ENCODE measurements at regions not wholly inside any gene's neighbourhood (a gene's known extent, or its start where the extent isn't known, plus 50 kb on each side); places are given as distances from the start of the nearest gene placed in this dataset.

DNA sequence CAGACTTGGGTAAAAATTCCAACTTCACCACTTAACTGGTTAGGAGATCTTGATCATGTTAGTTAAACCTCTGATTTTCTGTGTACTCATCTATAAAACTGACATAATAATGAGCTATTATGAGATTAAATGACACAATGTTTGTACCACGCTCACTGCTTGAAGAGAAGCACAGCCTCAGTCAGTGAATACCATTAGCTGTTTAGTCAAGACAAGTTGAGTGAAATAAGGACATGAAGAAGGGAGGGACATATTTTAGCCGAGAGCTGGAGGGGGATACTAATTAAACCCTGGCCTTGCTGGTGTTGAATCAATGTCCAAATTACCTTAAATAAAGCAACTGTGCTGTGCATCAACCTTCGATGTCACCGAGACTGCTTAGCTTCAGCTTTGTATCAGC is 105.1 kb upstream of the TOX3 start:
- no peak overlapping the region for H3K27ac ChIP-seq (ENCODE audit: low read depth, low read length)
- no peaks in the 10 kb centered on the region for H3K27me3 ChIP-seq (ENCODE audit: control insufficient read depth, insufficient read depth, low read length)
- peaks cover 12% of the 10 kb centered on the region for H3K4me1 ChIP-seq (ENCODE audit: control insufficient read depth, insufficient read depth, low read length)
- no peak overlapping the region for H3K9ac ChIP-seq (ENCODE audit: low read length)
- no peak overlapping the region for H3K4me3 ChIP-seq (ENCODE audit: low read depth, low read length)
- H3K36me3 ChIP-seq (ENCODE audit: control insufficient read depth, insufficient read depth, low read length), result no peaks in the 10 kb centered on the region
- no peaks in the 10 kb centered on the region for H3K9me3 ChIP-seq (ENCODE audit: control insufficient read depth, insufficient read depth, low read depth, low read length)

DNA sequence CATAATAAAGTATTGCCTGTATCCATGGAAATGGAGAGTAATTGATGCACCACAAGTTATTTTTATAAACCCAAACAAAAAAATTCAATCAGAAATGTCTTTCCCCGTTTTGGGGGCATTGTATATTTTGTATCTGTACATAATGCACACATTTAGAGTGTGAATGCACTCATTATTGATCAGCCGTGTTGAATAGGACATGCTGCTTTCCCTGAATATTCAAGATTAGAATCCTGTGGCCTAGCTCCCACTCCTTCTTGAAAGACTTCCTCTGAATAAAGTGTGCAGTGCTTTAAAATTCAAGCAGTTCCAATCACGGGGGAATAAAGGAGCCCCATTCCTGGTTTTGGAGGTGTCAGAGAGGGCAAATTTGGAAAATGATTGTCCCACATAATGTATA is 103.8 kb upstream of the TOX3 start:
- Histone ChIP-seq H3K27me3 (ENCODE audit: control insufficient read depth, insufficient read depth, low read length) (no peaks in the 10 kb centered on the region), H3K9me3 (ENCODE audit: control insufficient read depth, insufficient read depth, low read depth, low read length) (no peaks in the 10 kb centered on the region), H3K36me3 (ENCODE audit: control insufficient read depth, insufficient read depth, low read length) (no peaks in the 10 kb centered on the region), H3K4me3 (ENCODE audit: low read depth, low read length) (no peak overlapping the region), H3K27ac (ENCODE audit: low read depth, low read length) (no peak overlapping the region), H3K4me1 (ENCODE audit: control insufficient read depth, insufficient read depth, low read length) (peaks cover 17% of the 10 kb centered on the region), H3K9ac (ENCODE audit: low read length) (no peak overlapping the region)

DNA sequence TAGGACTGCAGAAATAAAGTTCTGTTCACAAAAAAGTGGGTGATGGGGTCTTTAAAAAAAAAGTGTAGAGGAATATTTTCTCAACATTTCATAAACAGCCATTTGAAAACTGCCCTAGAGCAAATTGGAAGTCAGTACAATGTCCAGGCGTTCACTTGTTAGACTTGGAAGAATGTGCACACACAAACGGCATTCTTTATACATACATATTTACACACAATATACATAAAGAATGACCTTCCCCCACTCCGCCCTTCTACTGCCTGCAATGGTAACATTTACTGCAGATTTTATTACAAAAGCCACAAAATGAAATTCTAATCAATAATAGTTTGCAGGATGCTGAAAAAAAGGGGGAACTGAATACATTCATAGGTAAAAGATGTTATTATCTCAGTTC is 103.4 kb upstream of the TOX3 start:
- H3K27me3 ChIP-seq (ENCODE audit: control insufficient read depth, insufficient read depth, low read length), result no peaks in the 10 kb centered on the region
- H3K9me3 ChIP-seq (ENCODE audit: control insufficient read depth, insufficient read depth, low read depth, low read length), result no peaks in the 10 kb centered on the region
- peaks cover 17% of the 10 kb centered on the region for H3K4me1 ChIP-seq (ENCODE audit: control insufficient read depth, insufficient read depth, low read length)
- H3K27ac ChIP-seq (ENCODE audit: low read depth, low read length), result no peak overlapping the region
- no peak overlapping the region for H3K4me3 ChIP-seq (ENCODE audit: low read depth, low read length)
- H3K9ac ChIP-seq (ENCODE audit: low read length), result no peak overlapping the region
- H3K36me3 ChIP-seq (ENCODE audit: control insufficient read depth, insufficient read depth, low read length), result no peaks in the 10 kb centered on the region

DNA sequence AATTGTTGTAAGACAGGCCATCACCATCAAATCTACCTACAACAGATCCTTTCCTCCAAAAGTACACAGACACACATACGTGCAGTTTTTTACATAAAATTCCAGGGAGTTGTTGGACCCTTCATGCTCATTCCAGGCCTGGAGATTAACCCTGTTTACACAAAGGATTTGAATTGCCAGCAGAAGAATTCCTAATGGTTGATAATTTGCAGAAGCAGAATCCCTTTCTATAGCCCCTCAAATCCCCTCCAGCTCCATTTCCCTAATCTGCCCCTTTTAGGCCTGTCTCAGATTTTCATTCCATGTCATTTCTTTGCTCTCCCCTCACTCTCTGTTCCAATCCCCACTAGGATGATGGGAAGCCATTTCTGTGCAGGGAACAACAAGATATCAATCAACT is 102.9 kb upstream of the TOX3 start:
- peaks cover 17% of the 10 kb centered on the region for H3K4me1 ChIP-seq (ENCODE audit: control insufficient read depth, insufficient read depth, low read length)
- H3K36me3 ChIP-seq (ENCODE audit: control insufficient read depth, insufficient read depth, low read length), result no peaks in the 10 kb centered on the region
- no peak overlapping the region for H3K4me3 ChIP-seq (ENCODE audit: low read depth, low read length)
- H3K9ac ChIP-seq (ENCODE audit: low read length), result no peak overlapping the region
- H3K27me3 ChIP-seq (ENCODE audit: control insufficient read depth, insufficient read depth, low read length), result no peaks in the 10 kb centered on the region
- H3K27ac ChIP-seq (ENCODE audit: low read depth, low read length), result no peak overlapping the region
- H3K9me3 ChIP-seq (ENCODE audit: control insufficient read depth, insufficient read depth, low read depth, low read length), result no peaks in the 10 kb centered on the region

DNA sequence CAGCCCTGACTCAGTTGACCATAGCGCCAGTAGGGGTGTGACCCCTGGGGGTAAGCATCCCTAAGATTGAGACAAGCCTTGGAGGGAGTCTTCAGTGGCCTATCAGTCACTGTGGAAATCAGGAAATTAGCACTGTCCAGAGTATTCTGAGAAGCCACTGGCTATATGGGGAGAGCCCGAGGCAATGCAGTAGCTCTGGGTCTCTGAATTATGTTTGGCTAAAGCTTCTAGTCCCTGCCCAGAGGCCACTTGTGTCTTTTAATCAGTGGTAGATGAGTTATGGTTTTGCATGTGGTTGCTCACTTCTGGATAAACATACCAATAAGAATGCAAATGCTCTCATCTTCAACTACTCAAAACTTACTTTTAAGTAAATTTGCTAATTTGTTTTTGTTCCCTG is 100.6 kb upstream of the TOX3 start:
- H3K9me3 ChIP-seq (ENCODE audit: control insufficient read depth, insufficient read depth, low read depth, low read length), result no peaks in the 10 kb centered on the region
- no peak overlapping the region for H3K9ac ChIP-seq (ENCODE audit: low read length)
- no peak overlapping the region for H3K4me3 ChIP-seq (ENCODE audit: low read depth, low read length)
- H3K4me1 ChIP-seq (ENCODE audit: control insufficient read depth, insufficient read depth, low read length), result peaks cover 17% of the 10 kb centered on the region
- no peaks in the 10 kb centered on the region for H3K36me3 ChIP-seq (ENCODE audit: control insufficient read depth, insufficient read depth, low read length)
- H3K27me3 ChIP-seq (ENCODE audit: control insufficient read depth, insufficient read depth, low read length), result no peaks in the 10 kb centered on the region
- no peak overlapping the region for H3K27ac ChIP-seq (ENCODE audit: low read depth, low read length)

DNA sequence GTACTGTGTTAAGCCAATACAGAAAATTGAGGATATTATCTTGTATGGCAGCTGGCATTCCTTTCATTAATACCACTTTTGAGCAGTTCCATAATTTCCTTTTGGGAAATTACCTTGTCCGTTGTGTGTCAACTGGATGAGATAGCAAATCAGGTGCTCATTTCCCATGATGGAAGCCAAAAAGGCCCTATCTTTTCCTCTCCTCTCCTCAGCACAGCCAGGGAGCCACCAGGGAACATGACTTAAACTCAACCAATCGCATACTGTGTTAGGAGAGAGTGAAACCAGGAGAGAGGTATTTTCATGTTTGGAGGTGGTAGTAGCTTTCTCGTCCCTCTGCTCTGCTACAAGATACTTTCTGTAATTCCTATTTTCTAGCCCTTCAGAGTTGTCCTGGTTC is 96.1 kb upstream of the TOX3 start:
- Histone ChIP-seq H3K9ac (ENCODE audit: low read length) (no peak overlapping the region), H3K27ac (ENCODE audit: low read depth, low read length) (no peak overlapping the region), H3K4me1 (ENCODE audit: control insufficient read depth, insufficient read depth, low read length) (peaks cover 17% of the 10 kb centered on the region), H3K9me3 (ENCODE audit: control insufficient read depth, insufficient read depth, low read depth, low read length) (no peaks in the 10 kb centered on the region), H3K36me3 (ENCODE audit: control insufficient read depth, insufficient read depth, low read length) (no peaks in the 10 kb centered on the region), H3K4me3 (ENCODE audit: low read depth, low read length) (no peak overlapping the region), H3K27me3 (ENCODE audit: control insufficient read depth, insufficient read depth, low read length) (no peaks in the 10 kb centered on the region)

DNA sequence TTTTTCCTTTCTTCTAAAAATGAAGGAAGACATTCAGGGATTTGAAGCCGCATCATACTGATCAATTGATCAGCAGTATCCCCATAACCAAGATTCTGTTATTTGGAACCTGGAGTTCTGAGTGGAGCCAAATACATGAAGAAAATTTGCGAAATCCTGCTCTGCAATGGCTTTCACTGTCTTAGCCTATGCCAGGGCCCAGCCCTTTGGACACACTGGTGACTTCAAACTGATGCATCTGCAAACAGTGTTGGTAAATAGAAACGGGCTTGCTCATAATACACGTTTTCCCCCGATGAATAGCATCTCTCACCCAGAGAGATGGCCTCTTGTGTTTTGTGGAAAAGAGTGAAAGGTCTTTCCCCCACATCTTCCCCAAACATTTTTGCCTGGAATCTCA is 87.6 kb upstream of the TOX3 start:
- Histone ChIP-seq H3K4me1 (ENCODE audit: control insufficient read depth, insufficient read depth, low read length) (no peaks in the 10 kb centered on the region), H3K4me3 (ENCODE audit: low read depth, low read length) (no peak overlapping the region), H3K9me3 (ENCODE audit: control insufficient read depth, insufficient read depth, low read depth, low read length) (peaks cover 17% of the 10 kb centered on the region; the same call in 1 of the 2 replicates), H3K36me3 (ENCODE audit: control insufficient read depth, insufficient read depth, low read length) (no peaks in the 10 kb centered on the region), H3K27me3 (ENCODE audit: control insufficient read depth, insufficient read depth, low read length) (no peaks in the 10 kb centered on the region), H3K9ac (ENCODE audit: low read length) (no peak overlapping the region), H3K27ac (ENCODE audit: low read depth, low read length) (no peak overlapping the region)

DNA sequence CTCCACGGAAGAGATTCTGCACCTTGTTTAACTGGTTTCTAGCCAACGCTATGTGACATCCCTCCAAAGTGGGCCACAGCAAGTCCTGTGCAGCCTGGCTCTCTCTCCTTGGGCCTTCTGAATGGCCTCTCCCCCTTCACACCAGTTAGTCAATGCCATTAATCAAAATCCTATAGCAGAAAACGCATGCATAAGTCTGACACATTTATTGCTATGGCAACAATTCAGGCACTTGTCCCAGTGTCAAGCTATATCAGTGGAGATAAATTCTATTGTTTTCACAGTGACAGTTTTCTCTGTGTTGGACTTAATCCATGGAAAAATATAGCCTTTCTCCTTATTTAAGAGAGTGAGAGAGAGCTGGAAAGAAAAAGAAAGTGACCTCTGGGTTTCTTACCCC is 87.2 kb upstream of the TOX3 start:
- Histone ChIP-seq H3K36me3 (ENCODE audit: control insufficient read depth, insufficient read depth, low read length) (no peaks in the 10 kb centered on the region), H3K27ac (ENCODE audit: low read depth, low read length) (no peak overlapping the region), H3K9me3 (ENCODE audit: control insufficient read depth, insufficient read depth, low read depth, low read length) (peaks cover 17% of the 10 kb centered on the region; the same call in 1 of the 2 replicates), H3K9ac (ENCODE audit: low read length) (no peak overlapping the region), H3K4me3 (ENCODE audit: low read depth, low read length) (no peak overlapping the region), H3K4me1 (ENCODE audit: control insufficient read depth, insufficient read depth, low read length) (no peaks in the 10 kb centered on the region), H3K27me3 (ENCODE audit: control insufficient read depth, insufficient read depth, low read length) (no peaks in the 10 kb centered on the region)

DNA sequence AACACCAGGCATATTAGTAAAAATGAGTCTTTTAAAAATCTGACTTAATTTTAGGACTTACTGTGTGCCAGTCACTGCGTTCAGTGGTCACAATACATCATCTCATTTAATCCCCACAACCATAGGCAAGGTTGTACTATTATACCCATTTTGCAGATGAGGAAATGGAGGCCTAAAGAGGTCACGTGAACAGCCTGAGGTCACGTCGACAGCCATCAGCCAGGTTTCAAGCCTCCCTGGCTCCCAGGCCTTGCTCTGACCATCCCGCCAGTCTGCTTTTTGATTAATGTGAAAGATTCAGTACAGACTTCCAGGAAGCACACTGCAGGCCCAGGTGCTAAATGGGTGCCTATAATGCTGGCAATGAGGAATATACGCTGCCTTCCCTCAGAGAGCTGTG is 86.3 kb upstream of the TOX3 start:
- H3K4me3 ChIP-seq (ENCODE audit: low read depth, low read length), result no peak overlapping the region
- H3K9ac ChIP-seq (ENCODE audit: low read length), result no peak overlapping the region
- H3K27me3 ChIP-seq (ENCODE audit: control insufficient read depth, insufficient read depth, low read length), result no peaks in the 10 kb centered on the region
- H3K36me3 ChIP-seq (ENCODE audit: control insufficient read depth, insufficient read depth, low read length), result no peaks in the 10 kb centered on the region
- no peaks in the 10 kb centered on the region for H3K4me1 ChIP-seq (ENCODE audit: control insufficient read depth, insufficient read depth, low read length)
- no peak overlapping the region for H3K27ac ChIP-seq (ENCODE audit: low read depth, low read length)
- H3K9me3 ChIP-seq (ENCODE audit: control insufficient read depth, insufficient read depth, low read depth, low read length), result peaks cover 17% of the 10 kb centered on the region; the same call in 1 of the 2 replicates

DNA sequence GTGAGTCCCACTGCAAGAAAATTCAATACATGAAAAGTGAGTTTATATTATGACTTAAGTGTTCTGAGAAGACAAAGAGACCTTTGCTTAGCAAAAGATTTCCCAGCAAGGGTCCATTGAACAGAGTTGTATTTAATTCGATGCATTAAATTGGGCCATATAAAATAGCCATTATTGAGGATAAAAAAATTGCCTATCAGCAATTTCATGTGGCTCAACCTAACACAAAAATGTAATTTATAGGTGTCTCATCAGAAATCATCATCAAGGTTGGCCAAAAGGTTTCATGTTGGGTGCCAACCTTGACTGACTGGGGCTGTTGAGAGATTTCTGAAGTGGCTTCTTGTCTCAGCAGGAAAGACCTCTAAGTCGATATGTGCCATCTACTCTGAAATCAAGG is 84.8 kb upstream of the TOX3 start:
- Histone ChIP-seq H3K36me3 (ENCODE audit: control insufficient read depth, insufficient read depth, low read length) (no peaks in the 10 kb centered on the region), H3K9me3 (ENCODE audit: control insufficient read depth, insufficient read depth, low read depth, low read length) (peaks cover 19% of the 10 kb centered on the region; the same call in 1 of the 2 replicates), H3K9ac (ENCODE audit: low read length) (no peak overlapping the region), H3K27ac (ENCODE audit: low read depth, low read length) (no peak overlapping the region), H3K4me3 (ENCODE audit: low read depth, low read length) (no peak overlapping the region), H3K27me3 (ENCODE audit: control insufficient read depth, insufficient read depth, low read length) (no peaks in the 10 kb centered on the region), H3K4me1 (ENCODE audit: control insufficient read depth, insufficient read depth, low read length) (no peaks in the 10 kb centered on the region)

DNA sequence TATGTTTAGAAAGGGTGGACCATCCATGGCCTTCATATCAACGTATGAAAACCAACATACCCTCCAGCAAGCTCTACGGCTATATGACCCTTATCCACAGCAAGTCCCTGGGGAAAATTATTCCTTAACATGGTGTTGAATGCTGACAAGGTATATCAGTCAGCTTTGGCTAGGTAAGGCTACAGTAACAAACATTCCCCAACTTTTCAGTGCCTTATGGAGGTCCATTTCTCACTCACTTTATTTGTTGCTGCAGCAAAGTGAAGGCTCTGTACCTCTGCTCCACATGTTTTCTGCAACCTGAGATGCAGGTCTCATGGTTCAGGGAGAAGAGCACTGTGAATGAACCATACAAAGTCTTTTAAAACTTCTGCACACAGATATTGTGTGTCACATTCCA is 83.8 kb upstream of the TOX3 start:
- Histone ChIP-seq H3K27ac (ENCODE audit: low read depth, low read length) (no peak overlapping the region), H3K9me3 (ENCODE audit: control insufficient read depth, insufficient read depth, low read depth, low read length) (peaks cover 12% of the 10 kb centered on the region; the same call in 1 of the 2 replicates), H3K9ac (ENCODE audit: low read length) (no peak overlapping the region), H3K36me3 (ENCODE audit: control insufficient read depth, insufficient read depth, low read length) (no peaks in the 10 kb centered on the region), H3K27me3 (ENCODE audit: control insufficient read depth, insufficient read depth, low read length) (no peaks in the 10 kb centered on the region), H3K4me3 (ENCODE audit: low read depth, low read length) (no peak overlapping the region), H3K4me1 (ENCODE audit: control insufficient read depth, insufficient read depth, low read length) (no peaks in the 10 kb centered on the region)

DNA sequence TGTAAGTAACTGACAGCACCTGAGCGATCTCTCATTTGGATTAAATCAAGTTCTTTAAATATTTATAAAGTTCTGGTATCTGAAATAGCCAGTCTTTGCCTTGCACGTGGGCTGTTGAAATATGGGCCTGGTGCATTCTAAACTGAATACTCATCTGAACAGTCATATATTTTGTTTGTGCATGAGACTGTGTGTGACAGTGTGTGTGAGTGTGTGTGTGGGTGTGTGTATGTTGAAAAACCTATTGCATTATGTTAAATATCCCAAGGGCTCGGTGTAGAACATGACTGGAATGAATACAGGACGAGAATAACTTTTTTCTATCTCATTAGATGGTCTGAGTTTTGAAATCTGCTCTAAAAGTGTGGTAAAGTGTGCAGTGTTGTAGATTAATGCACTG is 82.4 kb upstream of the TOX3 start:
- Histone ChIP-seq H3K36me3 (ENCODE audit: control insufficient read depth, insufficient read depth, low read length) (no peaks in the 10 kb centered on the region), H3K27me3 (ENCODE audit: control insufficient read depth, insufficient read depth, low read length) (no peaks in the 10 kb centered on the region), H3K4me1 (ENCODE audit: control insufficient read depth, insufficient read depth, low read length) (no peaks in the 10 kb centered on the region), H3K27ac (ENCODE audit: low read depth, low read length) (no peak overlapping the region), H3K9me3 (ENCODE audit: control insufficient read depth, insufficient read depth, low read depth, low read length) (peaks cover 7% of the 10 kb centered on the region; the same call in 1 of the 2 replicates), H3K4me3 (ENCODE audit: low read depth, low read length) (no peak overlapping the region), H3K9ac (ENCODE audit: low read length) (no peak overlapping the region)

Data from HUES6 (cell line).